ENCODE measurements at regions not wholly inside any gene's neighbourhood (a gene's known extent, or its start where the extent isn't known, plus 50 kb on each side); places are given as distances from the start of the nearest gene placed in this dataset.

DNA sequence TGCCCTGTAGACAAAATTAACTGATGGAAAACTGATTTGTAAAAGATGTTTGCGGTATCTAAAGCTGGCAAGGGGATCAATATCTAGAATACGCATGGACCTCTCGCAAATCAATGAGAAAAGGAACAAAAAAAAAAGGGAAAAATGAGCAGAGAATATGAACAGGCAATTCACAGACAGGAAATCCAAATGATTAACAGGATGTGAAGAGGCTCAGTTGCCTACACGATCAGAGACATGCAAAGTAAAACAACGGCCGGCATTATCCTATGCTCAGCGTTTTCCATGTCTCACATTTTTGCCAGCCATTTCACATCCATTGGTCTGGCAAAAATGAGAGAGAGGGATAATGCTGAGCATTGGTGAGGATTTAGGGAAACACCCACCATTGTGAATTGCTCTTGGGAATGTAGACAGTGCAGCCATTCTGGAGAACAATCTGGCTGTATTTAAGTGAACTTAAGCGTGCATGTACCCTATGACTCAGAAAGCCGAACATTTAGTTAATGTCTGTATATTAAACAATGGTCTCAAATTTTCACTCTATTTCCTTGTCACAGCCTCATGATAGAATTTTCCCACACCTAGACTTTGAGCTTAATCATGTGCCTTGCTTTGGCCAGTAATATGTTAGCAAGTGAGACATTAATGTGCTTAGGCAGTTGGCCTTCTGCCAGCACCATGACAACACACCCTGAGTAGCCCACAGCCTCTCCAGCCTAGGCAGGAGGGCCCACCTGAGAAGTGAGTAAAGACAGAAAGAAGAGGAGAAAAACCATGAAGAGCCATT lies 61.0 kb upstream of the NBPF3 start:
- no TSS peak for BruUV-seq (replicated peaks)
- Histone ChIP-seq H4K20me1 (replicated peaks; ENCODE audit: control insufficient read depth, insufficient read depth, low read length) (no peaks in the 10 kb centered on the region), H3K4me1 (replicated peaks in 1 of 2; ENCODE audit: control insufficient read depth in 2 of 2, insufficient read depth in 2 of 2, low read length in 2 of 2) (peaks cover 0 to 3% of the 10 kb centered on the region in 2 experiments; a peak in 1 of 5 replicates), H3K9me1 (ENCODE audit: control insufficient read depth, insufficient read depth, low read length) (no peaks in the 10 kb centered on the region), H3K9me3 (replicated peaks; ENCODE audit: control insufficient read depth, insufficient read depth, low read depth, low read length) (no peaks in the 10 kb centered on the region), H3K4me2 (ENCODE audit: insufficient read depth, low read length) (peak overlapping the region; percentile 6; the same call in 1 of the 2 replicates), H3K36me3 (ENCODE audit: control insufficient read depth, insufficient read depth, low read length) (no peaks in the 10 kb centered on the region), H3K27ac (ENCODE audit: extremely low read depth, low read depth, low read length) (no peak overlapping the region), H2AFZ (ENCODE audit: low read depth, low read length) (no peak overlapping the region; the same call in 1 of the 2 replicates), H3K79me2 (ENCODE audit: control insufficient read depth, insufficient read depth, low read length) (no peaks in the 10 kb centered on the region), H3K4me3 (no peak overlapping the region), H3K9ac (ENCODE audit: insufficient read depth in 1 of 2, low read depth in 2 of 2, low read length in 2 of 2) (no peak overlapping the region), H3K27me3 (ENCODE audit: control insufficient read depth in 2 of 2, insufficient read depth in 2 of 2, low read length in 2 of 2) (peaks cover 4 to 7% of the 10 kb centered on the region in 2 experiments; a peak in 2 of 5 replicates)
- DNase-seq (ENCODE audit: extremely low read depth in 1 of 4, low spot score in 3 of 4) (peak in 2 of 4 experiments; percentile 31 to 64), FAIRE-seq (no peak), ATAC-seq (peak; percentile 83)
- ChIA-PET CTCF (ENCODE audit: low intra/inter-chr PET ratio) (interaction anchor here (0.6 to 1.1 kb wide), 3 partner anchors 118 to 342 kb away, joined by 3 to 4 read pairs (median 3); no protein-coding TSS in a partner anchor), POLR2A (no interaction called here)
- in situ Hi-C loops (cut with MboI) (no loop called here), intact Hi-C loops (cut with micrococcal nuclease) (loop anchor here (10.0 kb wide), 1 partner anchor 196 kb away; no protein-coding TSS in a partner anchor)
- 28% methylated on average over 9 of the region's 9 CpGs for WGBS (ENCODE audit: insufficient coverage, low coverage, missing lambda C conversion rate)
- no peak for TF ChIP-seq NELFE (IDR thresholded peaks at IDR 0.05; ENCODE audit: insufficient read depth, insufficient read length)
- TF ChIP-seq ASH1L (IDR thresholded peaks at IDR 0.05; ENCODE audit: borderline replicate concordance, low read depth, partially characterized antibody), result no peak
- no peak for TF ChIP-seq ZNF695 (CRISPR knock-in tag; IDR thresholded peaks at IDR 0.05)
- peak; percentile 43; the same call in 1 of the 2 replicates for TF ChIP-seq NFIX (CRISPR knock-in tag; IDR thresholded peaks at IDR 0.05; ENCODE audit: low read depth)
- TF ChIP-seq SETDB1 (IDR thresholded peaks at IDR 0.05; ENCODE audit: low read length), result no peak
- no peak for TF ChIP-seq ZNF407 (IDR thresholded peaks at IDR 0.05; ENCODE audit: low read depth)
- TF ChIP-seq, protein P1, sequence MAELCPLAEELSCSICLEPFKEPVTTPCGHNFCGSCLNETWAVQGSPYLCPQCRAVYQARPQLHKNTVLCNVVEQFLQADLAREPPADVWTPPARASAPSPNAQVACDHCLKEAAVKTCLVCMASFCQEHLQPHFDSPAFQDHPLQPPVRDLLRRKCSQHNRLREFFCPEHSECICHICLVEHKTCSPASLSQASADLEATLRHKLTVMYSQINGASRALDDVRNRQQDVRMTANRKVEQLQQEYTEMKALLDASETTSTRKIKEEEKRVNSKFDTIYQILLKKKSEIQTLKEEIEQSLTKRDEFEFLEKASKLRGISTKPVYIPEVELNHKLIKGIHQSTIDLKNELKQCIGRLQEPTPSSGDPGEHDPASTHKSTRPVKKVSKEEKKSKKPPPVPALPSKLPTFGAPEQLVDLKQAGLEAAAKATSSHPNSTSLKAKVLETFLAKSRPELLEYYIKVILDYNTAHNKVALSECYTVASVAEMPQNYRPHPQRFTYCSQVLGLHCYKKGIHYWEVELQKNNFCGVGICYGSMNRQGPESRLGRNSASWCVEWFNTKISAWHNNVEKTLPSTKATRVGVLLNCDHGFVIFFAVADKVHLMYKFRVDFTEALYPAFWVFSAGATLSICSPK (IDR thresholded peaks at IDR 0.05; ENCODE audit: borderline replicate concordance), result no peak
- TF ChIP-seq ZNF175 (CRISPR knock-in tag; IDR thresholded peaks at IDR 0.05; ENCODE audit: low read depth), result no peak
- TF ChIP-seq TBP (optimal IDR thresholded peaks at IDR 0.05; ENCODE audit: low read depth, low read length), result no peak

Data from K562 (cell line).